Central memory CD8-positive, alpha-beta T cell (primary cell): ENCODE measurements at regions not wholly inside any gene's neighbourhood (a gene's known extent, or its start where the extent isn't known, plus 50 kb on each side); places are given as distances from the start of the nearest gene placed in this dataset.
"Not testable (repeated sequence)": the region's sequence is repeated elsewhere in the genome, so short reads cannot be mapped to it uniquely, and the experiment has no call there.

Source experiments
- ATAC-seq: fragments of 150-1000 bp; cut with Tn5 transposase; replicated peaks from 2 replicates; pipeline ENCODE4 v1.10.0; 2022; ENCODE audit warnings: mild to moderate bottlenecking, moderate FRiP score, moderate number of reproducible peaks; ENCODE audit not compliant: poor library complexity, severe bottlenecking; ENCODE audit errors: extremely low read depth
- DNase-seq, 2 donors: peaks; one replicate each; pipeline ENCODE4 v3.0.0; 2021; ENCODE audit warnings: low spot score in 2 of 2
- H3K27ac Mint-ChIP-seq: one replicate; pipeline ENCODE4 v1.8.0; 2022; ENCODE audit warnings: low read depth, mild to moderate bottlenecking, moderate library complexity, mixed read lengths
- H3K27me3 Mint-ChIP-seq: one replicate; pipeline ENCODE4 v1.8.0; 2022; ENCODE audit warnings: mixed read lengths
- H3K36me3 Mint-ChIP-seq: one replicate; pipeline ENCODE4 v1.8.0; 2022; ENCODE audit warnings: mild to moderate bottlenecking, moderate library complexity, mixed read lengths; ENCODE audit not compliant: insufficient read depth
- H3K4me1 Mint-ChIP-seq: one replicate; pipeline ENCODE4 v1.8.0; 2022; ENCODE audit warnings: mixed read lengths
- H3K4me3 Mint-ChIP-seq: one replicate; pipeline ENCODE4 v1.8.0; 2022; ENCODE audit warnings: mild to moderate bottlenecking, moderate library complexity, mixed read lengths
- H3K9me3 Mint-ChIP-seq: one replicate; pipeline ENCODE4 v1.8.0; 2022; ENCODE audit warnings: mixed read lengths

DNA sequence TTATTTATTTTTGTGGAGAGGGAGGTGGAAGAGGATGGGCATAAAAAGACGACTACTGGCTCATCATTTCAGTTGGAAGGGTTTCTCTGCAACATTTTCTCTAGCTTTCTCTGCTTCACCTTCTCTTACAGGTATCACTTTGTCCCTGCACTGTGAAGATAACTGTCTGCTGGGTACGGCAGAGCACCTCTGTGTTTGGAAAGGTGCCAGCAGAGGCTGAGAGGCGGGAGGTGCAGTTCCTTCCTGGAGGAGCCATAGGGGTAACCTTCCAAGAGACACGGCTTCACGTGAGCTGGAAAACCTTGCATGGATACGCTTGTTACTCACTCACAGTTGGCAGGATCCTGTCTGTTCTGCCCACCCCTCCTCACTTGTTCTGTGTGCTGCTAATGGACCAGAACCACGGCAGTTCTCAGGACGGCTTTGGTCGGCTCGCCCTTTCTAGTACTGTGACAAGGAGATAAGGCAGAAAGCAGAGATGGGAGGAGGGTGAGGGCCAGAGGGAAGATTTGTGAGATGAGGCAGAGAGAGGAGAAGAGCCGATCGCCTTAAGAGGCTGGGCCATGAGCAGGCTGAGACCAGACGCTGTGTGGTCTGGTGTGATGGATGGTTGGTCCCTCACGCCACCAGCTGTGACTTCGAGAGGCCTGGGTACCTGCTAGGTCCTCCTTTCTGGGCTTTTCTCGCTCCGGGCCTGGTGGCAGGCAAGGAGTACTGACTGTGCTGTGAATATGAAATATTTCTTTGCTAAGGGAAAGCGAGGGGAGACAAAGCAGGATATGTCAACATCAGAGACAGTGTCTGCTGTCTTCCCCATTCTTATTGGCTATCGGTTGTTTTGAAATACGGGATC lies 66.8 kb downstream of the MRPL57 start:
- Mint-ChIP-seq H3K4me3 (no peak overlapping the region), H3K9me3 (no peaks in the 10 kb centered on the region), H3K27me3 (peaks cover 33% of the 10 kb centered on the region), H3K36me3 (no peaks in the 10 kb centered on the region), H3K4me1 (no peaks in the 10 kb centered on the region), H3K27ac (no peak overlapping the region)
- ATAC-seq = no peak
- DNase-seq = no peak

DNA sequence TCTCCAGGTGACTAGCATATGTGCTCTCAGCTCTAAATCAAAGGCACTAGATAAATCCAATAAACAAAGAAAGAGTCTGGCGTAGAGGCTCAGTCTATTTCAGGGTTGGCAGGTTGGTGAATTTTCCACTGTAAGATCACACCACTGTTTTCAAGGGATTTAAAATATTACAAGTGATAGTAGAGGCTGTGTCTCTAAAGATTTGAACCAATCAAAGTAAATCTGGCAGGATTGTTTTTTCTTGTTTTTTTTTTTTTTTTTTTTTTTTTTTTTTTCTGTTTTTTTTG lies 67.4 kb downstream of the MRPL57 start:
- peaks cover 36% of the 10 kb centered on the region for H3K27me3 Mint-ChIP-seq
- DNase-seq, ATAC-seq, H3K4me1 Mint-ChIP-seq, H3K4me3 Mint-ChIP-seq, H3K36me3 Mint-ChIP-seq, H3K9me3 Mint-ChIP-seq, H3K27ac Mint-ChIP-seq: not testable (repeated sequence)

DNA sequence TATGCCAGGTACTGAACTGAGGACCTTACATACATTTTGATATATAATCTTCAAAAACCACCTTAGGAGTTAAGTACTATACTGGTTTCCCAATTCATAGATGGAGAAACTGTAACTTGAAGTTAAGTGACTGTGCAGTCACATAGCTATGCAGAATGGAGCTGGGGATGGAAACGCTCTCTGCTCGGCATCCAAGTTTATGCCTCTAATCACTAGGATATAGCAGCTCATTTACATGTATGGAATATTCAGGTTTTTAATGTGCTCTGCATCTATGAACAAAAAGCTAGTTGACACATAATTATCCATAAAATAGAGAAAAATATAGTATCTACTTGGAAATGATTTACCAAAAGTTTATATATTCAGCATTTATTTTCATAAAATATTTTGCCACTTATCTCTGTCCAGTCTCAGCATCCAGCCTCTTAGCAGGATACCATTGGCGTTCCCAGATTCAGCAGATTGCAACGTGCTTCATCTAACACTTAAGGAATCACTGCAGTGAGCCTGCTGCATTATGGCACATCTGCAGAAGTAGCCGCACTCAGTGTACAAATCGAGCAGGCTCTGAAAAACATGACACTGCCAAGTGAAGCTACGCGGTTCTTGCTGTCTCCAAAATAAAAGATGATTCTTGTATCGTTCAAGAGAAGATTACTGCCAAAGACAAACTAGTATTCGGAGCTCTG lies 70.4 kb downstream of the MRPL57 start:
- Mint-ChIP-seq H3K27ac (no peak overlapping the region), H3K4me3 (no peak overlapping the region), H3K9me3 (no peaks in the 10 kb centered on the region), H3K36me3 (no peaks in the 10 kb centered on the region), H3K27me3 (peaks cover 41% of the 10 kb centered on the region), H3K4me1 (no peaks in the 10 kb centered on the region)
- ATAC-seq = no peak
- no peak for DNase-seq

- DNase-seq (no peak), ATAC-seq (no peak)
- Mint-ChIP-seq H3K4me1 (peaks cover 6% of the 10 kb centered on the region), H3K27me3 (peaks cover 14% of the 10 kb centered on the region), H3K4me3 (no peak overlapping the region), H3K9me3 (no peaks in the 10 kb centered on the region), H3K36me3 (no peaks in the 10 kb centered on the region), H3K27ac (no peak overlapping the region)
Observed at GRCh38 chr13:21256351-21256761, 79.9 kb downstream of the MRPL57 start.

DNA sequence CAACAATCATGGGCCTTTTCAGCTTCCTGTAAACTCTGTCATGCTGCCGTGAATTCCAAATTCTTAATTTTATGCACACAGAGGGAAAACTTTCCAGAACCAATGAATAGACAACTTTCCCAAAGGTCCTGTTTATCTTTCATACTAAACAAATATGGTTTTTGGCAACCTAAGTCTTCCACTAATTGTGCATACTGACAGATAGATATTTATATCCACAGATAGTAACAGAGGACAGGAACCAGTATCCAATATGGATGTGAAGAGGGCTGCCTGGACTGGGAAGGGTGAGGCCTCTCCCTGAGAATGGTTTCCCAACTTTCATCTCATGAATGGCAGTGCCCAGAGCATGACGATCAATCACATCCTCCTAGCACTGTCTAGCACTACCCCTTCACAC lies 80.4 kb downstream of the MRPL57 start:
- ATAC-seq (no peak), DNase-seq (no peak)
- Mint-ChIP-seq H3K27me3 (peaks cover 10% of the 10 kb centered on the region), H3K9me3 (no peaks in the 10 kb centered on the region), H3K27ac (no peak overlapping the region), H3K4me3 (no peak overlapping the region), H3K4me1 (peaks cover 6% of the 10 kb centered on the region), H3K36me3 (no peaks in the 10 kb centered on the region)

GRCh38 chr13:21259571-21260455 lies 83.4 kb downstream of the MRPL57 start:
- Mint-ChIP-seq H3K4me3 (no peak overlapping the region), H3K27me3 (no peaks in the 10 kb centered on the region), H3K36me3 (no peaks in the 10 kb centered on the region), H3K4me1 (peaks cover 6% of the 10 kb centered on the region), H3K9me3 (no peaks in the 10 kb centered on the region), H3K27ac (no peak overlapping the region)
- ATAC-seq (no peak), DNase-seq (no peak)

DNA sequence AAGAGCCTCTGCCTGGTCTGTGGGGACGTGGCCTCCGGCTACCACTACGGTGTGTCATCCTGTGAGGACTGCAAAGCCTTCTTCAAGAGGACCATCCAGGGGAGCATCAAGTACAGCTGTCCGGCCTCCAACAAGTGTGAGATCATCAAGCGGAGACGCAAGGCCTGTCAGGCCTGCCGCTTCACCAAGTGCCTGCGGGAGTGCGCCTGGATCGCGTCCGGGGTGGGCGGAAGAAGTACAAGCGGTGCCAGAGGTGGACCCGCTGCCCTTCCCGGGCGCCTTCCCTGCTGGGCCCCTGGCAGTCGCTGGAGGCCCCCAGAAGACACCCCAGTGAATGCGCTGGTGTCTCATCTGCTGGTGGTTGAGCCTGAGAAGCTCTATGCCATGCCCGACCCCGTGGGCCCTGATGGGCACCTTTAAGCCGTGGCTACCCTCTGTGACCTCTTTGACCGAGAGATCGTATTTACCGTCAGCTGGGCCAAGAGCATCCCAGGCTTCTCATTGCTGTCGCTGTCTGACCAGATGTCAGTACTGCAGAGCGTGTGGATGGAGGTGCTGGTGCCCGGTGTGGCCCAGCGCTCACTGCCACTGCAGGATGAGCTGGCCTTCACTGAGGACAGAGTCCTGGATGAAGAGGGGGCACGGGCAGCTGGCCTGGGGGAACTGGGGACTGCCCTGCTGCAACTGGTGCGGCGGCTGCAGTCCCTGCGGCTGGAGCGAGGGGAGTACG lies 84.3 kb downstream of the MRPL57 start:
- not testable (repeated sequence) for H3K4me3 Mint-ChIP-seq, H3K9me3 Mint-ChIP-seq, H3K27me3 Mint-ChIP-seq, H3K36me3 Mint-ChIP-seq, H3K27ac Mint-ChIP-seq, DNase-seq, ATAC-seq, H3K4me1 Mint-ChIP-seq

- not testable (repeated sequence) for ATAC-seq
Observed at GRCh38 chr13:21261487-21262216, 85.2 kb downstream of the MRPL57 start.

GRCh38 chr13:21263909-21264308 lies 87.5 kb downstream of the MRPL57 start:
- DNase-seq, H3K4me3 Mint-ChIP-seq, H3K4me1 Mint-ChIP-seq, H3K27ac Mint-ChIP-seq, H3K9me3 Mint-ChIP-seq, ATAC-seq, H3K27me3 Mint-ChIP-seq, H3K36me3 Mint-ChIP-seq: not testable (repeated sequence)

More at GRCh38 chr13:21261487-21262216, 85.2 kb downstream of the MRPL57 start:
- DNase-seq, H3K4me1 Mint-ChIP-seq, H3K27me3 Mint-ChIP-seq, H3K36me3 Mint-ChIP-seq, H3K4me3 Mint-ChIP-seq, H3K9me3 Mint-ChIP-seq, H3K27ac Mint-ChIP-seq: not testable (repeated sequence)

GRCh38 chr13:21268485-21268884 lies 92.0 kb downstream of the MRPL57 start:
- H3K4me3 Mint-ChIP-seq, H3K27ac Mint-ChIP-seq, H3K4me1 Mint-ChIP-seq, DNase-seq, ATAC-seq, H3K9me3 Mint-ChIP-seq, H3K36me3 Mint-ChIP-seq, H3K27me3 Mint-ChIP-seq: not testable (repeated sequence)

- not testable (repeated sequence) for DNase-seq, H3K4me3 Mint-ChIP-seq, ATAC-seq, H3K4me1 Mint-ChIP-seq, H3K27me3 Mint-ChIP-seq, H3K36me3 Mint-ChIP-seq, H3K27ac Mint-ChIP-seq, H3K9me3 Mint-ChIP-seq
Observed at GRCh38 chr13:21272439-21272838, 96.0 kb downstream of the MRPL57 start.

DNA sequence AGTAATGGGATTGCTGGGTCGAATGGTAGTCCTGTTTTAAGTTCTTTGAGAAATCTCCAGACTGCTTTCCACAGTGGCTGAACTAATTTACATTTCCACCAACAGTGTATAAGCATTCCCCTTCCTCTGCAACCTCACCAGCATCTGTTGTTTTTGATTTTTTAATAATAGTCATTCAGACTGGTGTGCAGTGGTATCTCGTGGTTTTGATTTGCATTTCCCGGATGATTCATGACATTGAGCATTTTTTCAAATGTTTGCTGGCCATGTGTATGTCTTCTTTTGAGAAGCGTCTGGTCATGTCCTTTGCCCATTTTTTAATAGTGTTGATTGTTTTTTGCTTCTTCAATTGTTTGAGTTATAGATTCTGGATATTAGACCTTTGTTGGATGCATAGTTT lies 98.0 kb downstream of the MRPL57 start:
- not testable (repeated sequence) for H3K4me3 Mint-ChIP-seq, H3K27ac Mint-ChIP-seq, H3K4me1 Mint-ChIP-seq, H3K36me3 Mint-ChIP-seq, H3K27me3 Mint-ChIP-seq, DNase-seq, ATAC-seq, H3K9me3 Mint-ChIP-seq
